HG03175 (cell line): ENCODE measurements at regions not wholly inside any gene's neighbourhood (a gene's known extent, or its start where the extent isn't known, plus 50 kb on each side); places are given as distances from the start of the nearest gene placed in this dataset.

Source experiments
- ATAC-seq: cut with Tn5 transposase; IDR thresholded peaks from one replicate; pipeline ENCODE4 v1.9.1; 2021; ENCODE audit warnings: mild to moderate bottlenecking, moderate library complexity; ENCODE audit not compliant: unreplicated experiment

GRCh38 chr12:103178366-103179080 lies 221.0 kb downstream of the ASCL1 start:
- no peak for ATAC-seq

GRCh38 chr12:103181366-103182152 lies 224.1 kb downstream of the ASCL1 start:
- peak; percentile 92 for ATAC-seq

GRCh38 chr12:103182299-103182698 lies 224.8 kb downstream of the ASCL1 start:
- no peak for ATAC-seq

GRCh38 chr12:103196467-103196866 lies 239.0 kb downstream of the ASCL1 start:
- no peak for ATAC-seq

- ATAC-seq = no peak
Measured at GRCh38 chr12:103197725-103198388, 240.4 kb downstream of the ASCL1 start.

- ATAC-seq = no peak
Measured at GRCh38 chr12:103198499-103198898, 241.0 kb downstream of the ASCL1 start.

- no peak for ATAC-seq
Measured at GRCh38 chr12:103205906-103206305, 248.4 kb downstream of the ASCL1 start.

- no peak for ATAC-seq
Measured at GRCh38 chr12:103207936-103208335, 250.5 kb downstream of the ASCL1 start.

- ATAC-seq = no peak
Measured at GRCh38 chr12:103241184-103241583, 254.6 kb downstream of the C12orf42 start.

- no peak for ATAC-seq
Measured at GRCh38 chr12:103244596-103244995, 251.2 kb downstream of the C12orf42 start.

- ATAC-seq = no peak
Measured at GRCh38 chr12:103247531-103247930, 248.2 kb downstream of the C12orf42 start.

GRCh38 chr12:103249607-103250006 lies 246.2 kb downstream of the C12orf42 start:
- ATAC-seq = no peak

GRCh38 chr12:103250487-103250886 lies 245.3 kb downstream of the C12orf42 start:
- no peak for ATAC-seq
